GM23338 (cell line): ENCODE measurements at regions not wholly inside any gene's neighbourhood (a gene's known extent, or its start where the extent isn't known, plus 50 kb on each side); places are given as distances from the start of the nearest gene placed in this dataset.

Experiments used
- ATAC-seq: fragments of 200-7000 bp; cut with Tn5 transposase; 3 replicates; pipeline ENCODE4 v1.9.1; 2020
- DNase-seq: peaks from one replicate; pipeline ENCODE4 v3.0.0-alpha.2; 2015; ENCODE audit warnings: low spot score
- H2AFZ ChIP-seq: fragments of 200-600 bp; sonication (generic); 2 replicates; pipeline ENCODE4 v1.8.0; 2016; ENCODE audit warnings: antibody characterized with exemption, mild to moderate bottlenecking, moderate library complexity
- H3F3A ChIP-seq: fragments of 200-600 bp; sonication (generic); replicated peaks from 2 replicates; pipeline ENCODE4 v1.8.0; 2017; ENCODE audit warnings: antibody characterized with exemption, mixed run types, low read depth
- H3K27ac ChIP-seq: fragments of 200-600 bp; sonication (generic); 2 replicates; pipeline ENCODE4 v1.6.1; 2016; ENCODE audit warnings: low read depth
- H3K27me3 ChIP-seq: fragments of 200-600 bp; sonication (generic); 2 replicates; pipeline ENCODE4 v1.8.0; 2016; ENCODE audit warnings: mild to moderate bottlenecking, mixed run types, moderate library complexity; ENCODE audit not compliant: insufficient read depth
- H3K36me3 ChIP-seq: fragments of 200-600 bp; sonication (generic); 2 replicates; pipeline ENCODE4 v1.8.0; 2016; ENCODE audit warnings: mild to moderate bottlenecking; ENCODE audit not compliant: insufficient read depth
- H3K4me1 ChIP-seq: fragments of 200-600 bp; sonication (generic); 2 replicates; pipeline ENCODE4 v1.8.0; 2016; ENCODE audit warnings: mild to moderate bottlenecking, moderate library complexity; ENCODE audit not compliant: insufficient read depth
- H3K4me2 ChIP-seq: fragments of 200-600 bp; sonication (generic); 2 replicates; pipeline ENCODE4 v1.7.1; 2017; ENCODE audit warnings: mixed run types
- H3K4me3 ChIP-seq: fragments of 200-600 bp; sonication (generic); 2 replicates; pipeline ENCODE4 v1.6.1; 2016; ENCODE audit warnings: mixed run types
- H3K79me2 ChIP-seq: fragments of 200-600 bp; sonication (generic); replicated peaks from 2 replicates; pipeline ENCODE4 v1.8.0; 2017; ENCODE audit warnings: mild to moderate bottlenecking; ENCODE audit not compliant: insufficient read depth
- H3K9me2 ChIP-seq: fragments of 200-600 bp; sonication (generic); 2 replicates; pipeline ENCODE4 v1.8.0; 2017; ENCODE audit not compliant: insufficient read depth
- H4K20me1 ChIP-seq: fragments of 200-600 bp; sonication (generic); replicated peaks from 2 replicates; pipeline ENCODE4 v1.8.0; 2017; ENCODE audit warnings: mild to moderate bottlenecking; ENCODE audit not compliant: insufficient read depth
- H3K27ac Mint-ChIP-seq: 2 replicates; pipeline ENCODE4 v1.8.0; 2020; ENCODE audit warnings: inconsistent platforms, mild to moderate bottlenecking, moderate library complexity, mixed read lengths
- H3K27me3 Mint-ChIP-seq: 3 replicates; pipeline ENCODE4 v1.8.0; 2022; ENCODE audit warnings: low read depth, mild to moderate bottlenecking, moderate library complexity, mixed read lengths, inconsistent platforms; ENCODE audit not compliant: insufficient read depth, poor library complexity
- H3K36me3 Mint-ChIP-seq: 3 replicates; pipeline ENCODE4 v1.8.0; 2021; ENCODE audit warnings: low read depth, mild to moderate bottlenecking, inconsistent platforms, moderate library complexity, mixed read lengths
- H3K4me1 Mint-ChIP-seq: 3 replicates; pipeline ENCODE4 v1.8.0; 2020; ENCODE audit warnings: mild to moderate bottlenecking, inconsistent platforms, mixed read lengths
- H3K4me3 Mint-ChIP-seq: 3 replicates; pipeline ENCODE4 v1.8.0; 2021; ENCODE audit warnings: moderate library complexity, mild to moderate bottlenecking, inconsistent platforms, mixed read lengths
- H3K9me3 Mint-ChIP-seq: 3 replicates; pipeline ENCODE4 v1.8.0; 2020; ENCODE audit warnings: moderate library complexity, mild to moderate bottlenecking, inconsistent platforms, mixed read lengths
- CREB1 ChIP-seq: fragments of 250-450 bp; sonication (Bioruptor Pico); IDR thresholded peaks from 2 replicates; pipeline ENCODE4 v1.5.0; 2020; ENCODE audit warnings: low read depth, mild to moderate bottlenecking, moderate library complexity
- CTCF ChIP-seq, 2 experiments: fragments of 200-600 bp in 1 of 2; sonication (generic) in 1 of 2; conservative IDR thresholded peaks; 2 replicates each; pipeline versions ENCODE4 v1.5.1 to v1.6.1; 2016 to 2017; ENCODE audit warnings: antibody characterized with exemption in 2 of 2, low read depth in 2 of 2, mild to moderate bottlenecking in 2 of 2, moderate library complexity in 1 of 2
- ETS1 ChIP-seq: IDR thresholded peaks from 2 replicates; pipeline ENCODE4 v1.6.1; 2016; ENCODE audit warnings: antibody characterized with exemption
- EZH2 ChIP-seq: fragments of 200-600 bp; sonication (generic); IDR thresholded peaks from one replicate; pipeline ENCODE4 v1.8.0; 2017; ENCODE audit warnings: antibody characterized with exemption, mild to moderate bottlenecking, low read depth; ENCODE audit not compliant: unreplicated experiment
- EZH2phosphoT487 ChIP-seq: fragments of 200-600 bp; sonication (generic); IDR thresholded peaks from one replicate; pipeline ENCODE4 v1.8.1; 2018; ENCODE audit warnings: antibody characterized with exemption; ENCODE audit not compliant: unreplicated experiment
- JUNB ChIP-seq: IDR thresholded peaks from one replicate; pipeline ENCODE4 v1.6.1; 2016; ENCODE audit warnings: antibody characterized with exemption; ENCODE audit not compliant: unreplicated experiment
- NANOG ChIP-seq: IDR thresholded peaks from 2 replicates; pipeline ENCODE4 v1.6.1; 2016; ENCODE audit warnings: antibody characterized with exemption, borderline replicate concordance
- POLR2AphosphoS5 ChIP-seq: IDR thresholded peaks from 2 replicates; pipeline ENCODE4 v1.6.1; 2016; ENCODE audit warnings: antibody characterized with exemption, low read depth
- REST ChIP-seq: IDR thresholded peaks from one replicate; pipeline ENCODE4 v1.6.1; 2018; ENCODE audit warnings: antibody characterized with exemption; ENCODE audit not compliant: unreplicated experiment
- STAT1 ChIP-seq: IDR thresholded peaks from one replicate; pipeline ENCODE4 v1.6.1; 2016; ENCODE audit warnings: antibody characterized with exemption; ENCODE audit not compliant: unreplicated experiment
- ZNF114 ChIP-seq: fragments of 250-450 bp; sonication (Bioruptor Pico); IDR thresholded peaks from 2 replicates; pipeline ENCODE4 v1.5.0; 2020; ENCODE audit warnings: mild to moderate bottlenecking, moderate library complexity
- ZNF331 ChIP-seq: fragments of 250-450 bp; sonication (Bioruptor Pico); IDR thresholded peaks from 2 replicates; pipeline ENCODE4 v1.5.0; 2020; ENCODE audit warnings: low read depth, mild to moderate bottlenecking, moderate library complexity
- ZNF462 ChIP-seq: fragments of 250-450 bp; sonication (Bioruptor Pico); IDR thresholded peaks from 2 replicates; pipeline ENCODE4 v1.5.0; 2020; ENCODE audit warnings: mild to moderate bottlenecking, moderate library complexity

- DNase-seq: no peak
- no peak overlapping the region for H3K27ac ChIP-seq
- no peaks in the 10 kb centered on the region for H3K36me3 ChIP-seq
- H3K9me2 ChIP-seq: no peaks in the 10 kb centered on the region
- 0 out of 2 replicates have a peak, but pooled peaks cover 2% of the 10 kb centered on the region for H3F3A ChIP-seq
- H4K20me1 ChIP-seq: no peaks in the 10 kb centered on the region
- no peak overlapping the region for H2AFZ ChIP-seq
- no peaks in the 10 kb centered on the region for H3K79me2 ChIP-seq
- TF ChIP-seq NANOG (no peak), ETS1 (no peak), ZNF114 (CRISPR knock-in tag) (no peak), CTCF (conservative IDR thresholded peaks at IDR 0.05; ENCODE audit: low read depth in 2 of 2) (no peak), ZNF462 (CRISPR knock-in tag) (no peak), POLR2AphosphoS5 (no peak), JUNB (no peak), REST (no peak), ZNF331 (CRISPR knock-in tag) (no peak), STAT1 (no peak), EZH2 (no peak), EZH2phosphoT487 (no peak), CREB1 (CRISPR knock-in tag) (no peak)
- H3K4me1 Mint-ChIP-seq: peaks cover 5% of the 10 kb centered on the region; the same call in 2 of the 3 replicates
- peaks cover 6% of the 10 kb centered on the region for H3K4me1 ChIP-seq
- no peak overlapping the region for H3K4me2 ChIP-seq
- H3K27me3 Mint-ChIP-seq: peaks cover 29% of the 10 kb centered on the region
- no peak overlapping the region for H3K27ac Mint-ChIP-seq
- peaks cover 52% of the 10 kb centered on the region for H3K27me3 ChIP-seq
- no peak overlapping the region for H3K4me3 ChIP-seq
- H3K36me3 Mint-ChIP-seq: no peaks in the 10 kb centered on the region
- no peaks in the 10 kb centered on the region for H3K9me3 Mint-ChIP-seq
- H3K4me3 Mint-ChIP-seq: no peak overlapping the region
- ATAC-seq: no peak
Measured at GRCh38 chr18:34972765-34973414, 68.3 kb upstream of the MAPRE2 start.
